Nephron progenitor cell (in vitro differentiated cells): ENCODE measurements at regions not wholly inside any gene's neighbourhood (a gene's known extent, or its start where the extent isn't known, plus 50 kb on each side); places are given as distances from the start of the nearest gene placed in this dataset.

Source experiments
- DNase-seq: peaks from one replicate; pipeline ENCODE4 v3.0.0; 2021
- H3K27ac Mint-ChIP-seq: 2 replicates; pipeline ENCODE4 v1.8.0; 2021; ENCODE audit warnings: mild to moderate bottlenecking, moderate library complexity, mixed read lengths
- H3K27me3 Mint-ChIP-seq: 2 replicates; pipeline ENCODE4 v1.8.0; 2021; ENCODE audit warnings: mild to moderate bottlenecking, low read depth, mixed read lengths; ENCODE audit not compliant: poor library complexity
- H3K36me3 Mint-ChIP-seq: 2 replicates; pipeline ENCODE4 v1.8.0; 2021; ENCODE audit warnings: low read depth, mixed read lengths
- H3K4me1 Mint-ChIP-seq: 2 replicates; pipeline ENCODE4 v1.8.0; 2021; ENCODE audit warnings: mixed read lengths
- H3K4me3 Mint-ChIP-seq: 2 replicates; pipeline ENCODE4 v1.8.0; 2021; ENCODE audit warnings: mild to moderate bottlenecking, moderate library complexity, mixed read lengths
- H3K9me3 Mint-ChIP-seq: 2 replicates; pipeline ENCODE4 v1.8.0; 2021; ENCODE audit warnings: mild to moderate bottlenecking, moderate library complexity, mixed read lengths
- TF ChIP-seq, protein P1 (sequence below): fragments of 200-600 bp; sonication (generic); IDR thresholded peaks from 2 replicates; pipeline ENCODE4 v1.5.0; 2021; ENCODE audit warnings: antibody characterized with exemption

DNA sequence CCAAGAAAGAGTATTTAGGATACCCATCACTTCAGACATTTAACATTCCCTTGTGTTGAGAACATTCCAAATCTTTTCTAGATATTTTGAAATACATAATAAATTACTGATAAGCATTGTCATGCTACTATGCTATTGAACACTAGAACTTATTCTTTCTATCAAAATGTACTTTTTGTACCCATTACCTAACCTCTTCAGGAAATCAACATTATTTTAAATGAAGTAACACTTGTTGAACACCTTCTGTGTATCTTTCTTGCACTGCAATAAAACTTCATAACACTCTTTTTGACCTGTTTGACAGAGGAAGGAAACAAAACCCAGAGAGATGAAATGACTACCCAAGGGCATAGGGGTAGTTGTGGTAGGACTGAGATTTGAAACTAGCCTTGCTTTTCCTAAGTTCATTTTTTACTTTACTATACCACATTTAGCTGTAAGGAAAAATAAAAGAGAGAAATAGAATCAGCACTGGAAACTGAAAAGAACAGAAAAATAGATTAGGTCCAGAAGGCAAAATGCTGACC is 99.4 kb downstream of the UCHL5 start:
- H3K27me3 Mint-ChIP-seq, result peaks cover 6% of the 10 kb centered on the region
- TF ChIP-seq, protein P1, sequence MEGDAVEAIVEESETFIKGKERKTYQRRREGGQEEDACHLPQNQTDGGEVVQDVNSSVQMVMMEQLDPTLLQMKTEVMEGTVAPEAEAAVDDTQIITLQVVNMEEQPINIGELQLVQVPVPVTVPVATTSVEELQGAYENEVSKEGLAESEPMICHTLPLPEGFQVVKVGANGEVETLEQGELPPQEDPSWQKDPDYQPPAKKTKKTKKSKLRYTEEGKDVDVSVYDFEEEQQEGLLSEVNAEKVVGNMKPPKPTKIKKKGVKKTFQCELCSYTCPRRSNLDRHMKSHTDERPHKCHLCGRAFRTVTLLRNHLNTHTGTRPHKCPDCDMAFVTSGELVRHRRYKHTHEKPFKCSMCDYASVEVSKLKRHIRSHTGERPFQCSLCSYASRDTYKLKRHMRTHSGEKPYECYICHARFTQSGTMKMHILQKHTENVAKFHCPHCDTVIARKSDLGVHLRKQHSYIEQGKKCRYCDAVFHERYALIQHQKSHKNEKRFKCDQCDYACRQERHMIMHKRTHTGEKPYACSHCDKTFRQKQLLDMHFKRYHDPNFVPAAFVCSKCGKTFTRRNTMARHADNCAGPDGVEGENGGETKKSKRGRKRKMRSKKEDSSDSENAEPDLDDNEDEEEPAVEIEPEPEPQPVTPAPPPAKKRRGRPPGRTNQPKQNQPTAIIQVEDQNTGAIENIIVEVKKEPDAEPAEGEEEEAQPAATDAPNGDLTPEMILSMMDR, result no peak
- H3K36me3 Mint-ChIP-seq, result no peaks in the 10 kb centered on the region
- no peaks in the 10 kb centered on the region for H3K9me3 Mint-ChIP-seq
- H3K4me3 Mint-ChIP-seq, result no peak overlapping the region
- peaks cover 8% of the 10 kb centered on the region for H3K4me1 Mint-ChIP-seq
- no peak overlapping the region for H3K27ac Mint-ChIP-seq
- no peak for DNase-seq
